ENCODE measurements at regions not wholly inside any gene's neighbourhood (a gene's known extent, or its start where the extent isn't known, plus 50 kb on each side); places are given as distances from the start of the nearest gene placed in this dataset.

DNA sequence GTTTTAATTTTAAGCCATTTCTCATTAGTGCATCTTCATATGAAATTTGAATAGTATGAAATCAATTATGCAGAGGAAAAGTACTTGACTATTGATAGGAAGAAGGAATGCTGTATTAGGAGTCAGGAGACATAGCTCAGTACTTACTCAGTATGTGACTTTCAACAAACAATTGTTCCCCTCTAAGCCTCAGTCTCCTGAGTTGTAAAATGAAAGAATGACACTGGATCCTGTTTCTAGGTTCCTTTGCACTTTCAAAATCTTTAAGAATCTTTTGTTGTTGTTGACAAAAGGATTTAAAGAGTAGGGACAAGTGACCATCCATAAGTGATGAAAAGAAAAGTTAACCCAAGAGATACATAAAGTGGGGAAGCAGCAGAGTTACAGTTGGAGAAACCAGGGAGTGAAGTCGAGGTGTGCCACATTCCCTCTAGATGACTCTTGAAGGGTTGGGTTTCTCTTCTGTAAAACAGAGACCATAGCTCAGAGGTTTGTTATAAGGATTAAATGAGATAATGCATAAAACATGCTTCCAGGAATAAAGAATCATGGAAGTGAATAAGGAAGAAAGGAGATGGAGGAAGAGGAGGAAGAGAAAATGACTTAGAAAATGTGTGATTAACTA is 105.7 kb upstream of the KCNJ15 start:
- TF ChIP-seq, protein P1, sequence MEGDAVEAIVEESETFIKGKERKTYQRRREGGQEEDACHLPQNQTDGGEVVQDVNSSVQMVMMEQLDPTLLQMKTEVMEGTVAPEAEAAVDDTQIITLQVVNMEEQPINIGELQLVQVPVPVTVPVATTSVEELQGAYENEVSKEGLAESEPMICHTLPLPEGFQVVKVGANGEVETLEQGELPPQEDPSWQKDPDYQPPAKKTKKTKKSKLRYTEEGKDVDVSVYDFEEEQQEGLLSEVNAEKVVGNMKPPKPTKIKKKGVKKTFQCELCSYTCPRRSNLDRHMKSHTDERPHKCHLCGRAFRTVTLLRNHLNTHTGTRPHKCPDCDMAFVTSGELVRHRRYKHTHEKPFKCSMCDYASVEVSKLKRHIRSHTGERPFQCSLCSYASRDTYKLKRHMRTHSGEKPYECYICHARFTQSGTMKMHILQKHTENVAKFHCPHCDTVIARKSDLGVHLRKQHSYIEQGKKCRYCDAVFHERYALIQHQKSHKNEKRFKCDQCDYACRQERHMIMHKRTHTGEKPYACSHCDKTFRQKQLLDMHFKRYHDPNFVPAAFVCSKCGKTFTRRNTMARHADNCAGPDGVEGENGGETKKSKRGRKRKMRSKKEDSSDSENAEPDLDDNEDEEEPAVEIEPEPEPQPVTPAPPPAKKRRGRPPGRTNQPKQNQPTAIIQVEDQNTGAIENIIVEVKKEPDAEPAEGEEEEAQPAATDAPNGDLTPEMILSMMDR (IDR thresholded peaks at IDR 0.05) = no peak
- no peak overlapping the region for H3K27ac ChIP-seq
- H3K36me3 ChIP-seq = no peaks in the 10 kb centered on the region
- H3K4me3 ChIP-seq = no peak overlapping the region
- ATAC-seq (no peak), DNase-seq (no peak)
- H3K27me3 ChIP-seq = peaks cover 0 to 20% of the 10 kb centered on the region in 2 donors
- H3K4me1 ChIP-seq = no peaks in the 10 kb centered on the region
- H3K9me3 ChIP-seq = no peaks in the 10 kb centered on the region
- intact Hi-C loops (cut with DNase I) = no loop called here

DNA sequence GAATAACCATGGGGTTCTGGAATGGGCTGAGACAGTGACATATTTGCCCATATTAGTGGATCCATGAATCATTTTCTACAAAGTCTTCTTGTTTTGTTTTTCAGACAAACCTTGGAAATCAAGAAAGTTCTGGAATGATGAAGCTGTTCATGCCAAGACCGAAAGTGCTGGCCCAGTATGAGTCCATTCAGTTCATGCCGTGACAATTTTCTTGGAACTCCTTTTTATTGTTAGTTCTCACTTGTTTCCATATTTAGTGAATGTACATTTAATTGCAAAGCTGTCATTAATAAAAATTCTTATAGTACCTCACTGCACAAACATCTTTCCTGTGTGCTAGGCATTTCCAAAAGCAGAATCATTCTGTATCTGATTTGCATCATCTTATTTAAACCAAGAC is 100.6 kb upstream of the KCNJ15 start:
- no peak overlapping the region for H3K4me3 ChIP-seq
- peaks cover 0 to 6% of the 10 kb centered on the region in 2 donors for H3K4me1 ChIP-seq
- H3K27me3 ChIP-seq = peaks cover 0 to 30% of the 10 kb centered on the region in 2 donors
- no peaks in the 10 kb centered on the region for H3K36me3 ChIP-seq
- no peaks in the 10 kb centered on the region for H3K9me3 ChIP-seq
- H3K27ac ChIP-seq = no peak overlapping the region
- no peak for ATAC-seq
- TF ChIP-seq, protein P1 (IDR thresholded peaks at IDR 0.05) = no peak
- intact Hi-C loops (cut with DNase I) = no loop called here
- no peak for DNase-seq

DNA sequence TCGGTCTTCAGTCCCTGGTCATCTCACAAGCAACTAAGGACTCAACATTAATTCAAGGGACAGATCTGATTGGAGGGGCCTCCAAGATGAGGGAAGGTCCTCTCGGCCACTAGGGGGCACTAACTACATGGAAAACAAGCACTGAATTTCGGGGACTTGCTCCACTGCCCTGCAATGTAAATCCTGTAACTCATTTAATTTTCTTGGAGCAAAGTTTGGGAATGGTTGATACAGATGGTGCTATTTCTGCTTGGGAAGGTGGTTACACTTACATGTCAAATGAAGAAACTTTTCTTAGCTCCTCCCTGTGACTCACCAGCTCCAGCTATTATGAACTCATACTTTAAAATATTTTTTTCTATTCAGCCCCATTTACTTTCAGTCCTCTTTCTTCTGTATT is 97.4 kb upstream of the KCNJ15 start:
- peak; percentile 95 for ATAC-seq
- intact Hi-C loops (cut with DNase I) = no loop called here
- no peak overlapping the region for H3K27ac ChIP-seq

DNA sequence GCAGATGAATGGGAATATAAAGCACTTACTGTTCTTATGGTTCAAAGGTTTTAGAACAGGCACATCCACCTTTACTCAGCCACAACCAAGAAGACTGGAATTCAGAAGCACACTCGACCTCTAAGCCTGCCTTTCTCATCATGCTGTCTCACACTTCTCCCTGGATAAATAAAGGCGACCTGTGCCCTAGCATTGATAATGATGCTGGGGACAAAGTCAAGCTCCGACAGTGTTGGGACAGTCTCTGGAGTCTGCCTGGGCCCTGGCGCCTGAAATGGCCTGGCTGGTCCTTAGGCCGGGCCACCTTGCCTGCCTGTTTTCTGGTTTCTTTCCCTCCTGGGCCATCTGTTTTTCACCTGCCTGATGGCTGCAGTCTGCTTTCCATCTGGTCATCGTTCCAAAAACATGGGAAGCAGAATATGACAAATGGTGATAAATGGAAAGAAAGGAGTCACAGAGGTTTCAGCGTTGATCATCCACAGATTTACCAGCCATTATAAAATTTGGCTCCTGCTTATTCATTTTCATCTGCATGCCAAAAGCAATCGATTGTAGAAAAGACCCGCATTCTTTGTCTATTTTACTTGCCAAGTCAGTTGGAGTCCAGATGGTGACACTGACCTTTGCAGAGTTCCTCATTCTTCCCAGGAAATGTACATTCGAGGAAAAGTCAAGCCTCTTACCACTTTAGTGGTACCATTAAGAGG is 91.2 kb upstream of the KCNJ15 start:
- no peak overlapping the region for H3K27ac ChIP-seq
- peak in 2 of 4 donors; percentile 36 to 37 for DNase-seq
- no peak for ATAC-seq

More for the DNA sequence above, 97.4 kb upstream of the KCNJ15 start:
- no peaks in the 10 kb centered on the region for H3K9me3 ChIP-seq
- H3K36me3 ChIP-seq = no peaks in the 10 kb centered on the region
- peak in 2 of 4 donors; percentile 50 to 75 for DNase-seq
- H3K27me3 ChIP-seq = peaks cover 0 to 17% of the 10 kb centered on the region in 2 donors
- TF ChIP-seq, protein P1 (IDR thresholded peaks at IDR 0.05) = peak; percentile 84 to 93
- peaks cover 0 to 6% of the 10 kb centered on the region in 2 donors for H3K4me1 ChIP-seq
- H3K4me3 ChIP-seq = no peak overlapping the region

DNA sequence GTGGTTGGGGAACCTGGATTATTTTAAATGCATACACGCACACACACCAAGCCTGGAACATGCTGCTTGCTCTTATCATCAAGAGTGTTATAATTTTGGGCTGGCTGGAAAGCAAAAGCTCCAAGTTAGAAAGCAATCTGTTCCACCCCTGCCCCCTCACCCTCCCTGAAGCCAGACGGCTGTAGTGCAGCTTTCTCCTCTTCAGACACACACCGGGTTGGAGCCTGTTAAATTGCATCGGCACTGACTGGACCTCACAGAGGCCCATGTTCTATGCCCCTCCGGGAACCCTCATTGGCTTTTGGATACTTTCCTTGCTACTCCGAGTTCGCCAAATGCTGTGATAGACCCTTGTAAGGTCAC is 90.6 kb upstream of the KCNJ15 start:
- H3K4me1 ChIP-seq = peaks cover 9 to 11% of the 10 kb centered on the region in 2 donors
- ATAC-seq = no peak
- H3K27me3 ChIP-seq = no peaks in the 10 kb centered on the region
- intact Hi-C loops (cut with DNase I) = loop anchor here in 1 of 2 donors (5.0 kb wide), 1 partner anchor 191 kb away; no protein-coding TSS in a partner anchor
- H3K27ac ChIP-seq = no peak overlapping the region
- H3K36me3 ChIP-seq = no peaks in the 10 kb centered on the region
- H3K9me3 ChIP-seq = no peaks in the 10 kb centered on the region
- no peak for DNase-seq
- TF ChIP-seq, protein P1 (IDR thresholded peaks at IDR 0.05) = no peak
- no peak overlapping the region for H3K4me3 ChIP-seq

More for the DNA sequence above, 91.2 kb upstream of the KCNJ15 start:
- H3K4me3 ChIP-seq = no peak overlapping the region
- intact Hi-C loops (cut with DNase I) = loop anchor here in 1 of 2 donors (5.0 kb wide), 1 partner anchor 192 kb away; no protein-coding TSS in a partner anchor
- no peaks in the 10 kb centered on the region for H3K27me3 ChIP-seq
- peaks cover 3 to 6% of the 10 kb centered on the region in 2 donors for H3K4me1 ChIP-seq
- TF ChIP-seq, protein P1 (IDR thresholded peaks at IDR 0.05) = no peak
- no peaks in the 10 kb centered on the region for H3K9me3 ChIP-seq
- no peaks in the 10 kb centered on the region for H3K36me3 ChIP-seq

All from left lung (tissue), 4 donors.